ENCODE measurements at regions not wholly inside any gene's neighbourhood (a gene's known extent, or its start where the extent isn't known, plus 50 kb on each side); places are given as distances from the start of the nearest gene placed in this dataset.

DNA sequence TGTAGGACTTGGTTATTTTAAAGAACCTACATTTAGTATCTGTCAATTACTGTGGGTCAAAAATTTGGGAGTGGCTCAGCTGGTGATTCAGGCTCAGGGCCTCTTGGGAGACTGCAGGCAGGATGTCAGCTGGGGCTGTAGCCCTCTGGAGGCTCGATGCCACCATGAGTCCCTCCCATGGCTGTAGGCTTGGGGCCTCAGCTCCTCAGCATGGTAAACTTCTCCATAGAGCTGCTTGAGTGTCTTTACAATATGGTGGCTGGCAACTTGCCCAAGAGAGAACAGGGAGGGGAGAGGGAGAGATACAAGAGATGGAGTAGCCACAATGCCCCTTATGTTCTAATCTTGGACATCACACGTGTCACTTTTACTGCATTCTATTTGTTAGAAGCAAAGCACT is 470.4 kb downstream of the CDH26 start:
- DNase-seq (ENCODE audit: low read depth in 2 of 2): no peak

- no peak for DNase-seq (ENCODE audit: low read depth in 2 of 2)
Observed at GRCh38 chr20:60430516-60431001, 472.3 kb downstream of the CDH26 start.

DNA sequence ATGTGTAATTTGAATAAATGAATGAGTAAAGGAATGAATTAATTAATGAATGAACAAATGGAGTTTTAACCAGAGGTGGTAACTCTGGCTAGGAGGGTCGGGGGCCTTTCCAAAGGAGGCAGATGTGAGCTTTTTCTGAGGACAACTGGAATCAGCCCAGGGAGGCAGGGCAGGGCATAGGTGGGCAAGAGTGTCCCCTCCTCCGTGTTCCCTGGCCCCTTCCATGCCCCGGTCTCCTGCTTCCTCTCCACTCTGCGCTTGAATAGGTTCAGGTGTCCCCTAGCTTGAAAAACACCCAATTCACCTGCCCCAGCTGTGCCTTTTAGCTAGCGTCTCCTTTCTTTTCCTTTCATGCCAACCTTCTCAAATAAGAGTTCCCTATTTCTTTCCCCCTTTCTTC is 473.1 kb downstream of the CDH26 start:
- DNase-seq (ENCODE audit: low read depth in 2 of 2): no peak

DNA sequence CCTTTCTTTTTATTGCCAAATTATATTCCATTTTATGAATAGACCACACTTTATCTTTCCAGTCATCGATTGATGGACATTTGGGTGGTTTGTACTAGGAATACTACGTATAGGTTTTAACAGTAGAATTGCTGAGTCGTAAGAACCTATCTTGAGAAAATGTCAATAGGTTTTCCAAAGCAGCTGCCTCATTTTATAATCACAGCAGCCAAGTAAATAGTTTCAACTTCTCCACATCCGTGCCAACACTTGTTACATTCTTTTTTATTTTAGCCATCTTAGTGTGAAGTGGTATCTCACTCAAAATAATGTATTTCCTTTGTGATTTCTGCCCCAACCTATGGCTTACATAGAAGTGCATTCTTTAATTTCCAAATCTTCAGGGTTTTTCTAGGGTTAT is 479.2 kb downstream of the CDH26 start:
- DNase-seq (ENCODE audit: low read depth in 2 of 2): no peak

GRCh38 chr20:60446267-60447111 is 488.3 kb downstream of the CDH26 start:
- DNase-seq (ENCODE audit: low read depth in 2 of 2): no peak

GRCh38 chr20:60447703-60448102 is 489.5 kb downstream of the CDH26 start:
- DNase-seq (ENCODE audit: low read depth in 2 of 2): no peak

DNA sequence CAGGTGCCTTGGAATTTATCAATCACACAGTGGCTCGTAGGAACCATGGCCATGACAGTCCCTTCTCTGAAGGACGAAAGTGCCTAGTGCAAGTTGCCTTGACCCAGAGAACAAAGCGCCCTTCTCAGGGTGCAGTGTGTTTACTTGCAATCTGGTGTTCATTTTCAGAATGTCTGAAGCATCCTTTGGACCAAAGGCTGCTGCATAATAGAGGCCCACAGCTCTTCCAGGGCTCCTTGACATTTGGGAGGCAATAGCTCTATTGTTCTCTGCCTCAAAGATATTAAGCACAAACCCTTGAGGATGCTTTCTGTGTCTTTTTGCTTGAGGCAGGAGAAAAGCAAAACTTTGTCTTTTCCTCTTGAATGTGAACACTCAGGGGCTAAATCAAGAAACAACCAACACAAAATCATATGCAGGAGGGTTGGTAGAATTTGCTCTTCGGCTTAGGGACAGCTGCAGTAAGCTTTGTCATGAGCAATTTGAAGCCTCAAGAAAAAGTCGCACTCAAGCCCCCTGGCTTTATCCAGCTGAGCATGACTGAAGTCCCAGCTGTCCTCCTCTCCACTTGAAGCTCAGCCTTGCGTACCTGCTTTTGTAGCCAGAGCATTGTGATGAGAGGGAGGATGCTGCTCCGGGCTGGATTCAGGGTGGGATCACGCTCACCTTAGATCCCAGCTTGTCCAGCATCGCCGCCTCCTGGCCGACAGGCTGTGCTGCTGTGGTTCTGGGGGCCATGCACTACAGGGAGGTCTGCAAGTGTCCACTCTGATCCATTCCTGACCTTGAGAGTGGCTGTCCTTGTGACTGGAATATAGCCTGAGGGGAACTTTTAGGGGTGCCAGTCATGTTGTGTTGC is 495.4 kb downstream of the CDH26 start:
- no peak for DNase-seq (ENCODE audit: low read depth in 2 of 2)

GRCh38 chr20:60454491-60454890 is 496.3 kb downstream of the CDH26 start:
- no peak for DNase-seq (ENCODE audit: low read depth in 2 of 2)

GRCh38 chr20:60455272-60455671 is 497.0 kb downstream of the CDH26 start:
- no peak for DNase-seq (ENCODE audit: low read depth in 2 of 2)

DNA sequence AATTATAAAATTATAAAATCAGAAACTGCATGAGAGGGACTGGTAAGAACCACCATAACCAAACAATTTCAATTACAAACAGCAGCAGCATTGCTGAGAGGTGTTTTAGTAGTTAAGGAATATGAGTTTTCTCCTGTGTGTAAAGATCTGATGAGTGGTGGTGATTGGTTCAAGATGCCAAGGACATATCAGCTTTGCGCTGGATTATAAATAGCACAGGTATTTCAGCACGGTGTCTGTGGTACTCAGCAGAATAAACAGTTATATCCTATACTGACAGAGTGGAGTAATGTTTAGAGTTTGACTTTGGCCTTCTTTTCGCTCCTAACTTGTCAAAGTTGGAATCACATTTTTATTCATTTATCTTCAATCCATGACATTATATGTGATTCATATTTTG is 501.0 kb downstream of the CDH26 start:
- DNase-seq (ENCODE audit: low read depth in 2 of 2): no peak

- DNase-seq (ENCODE audit: low read depth in 2 of 2): no peak
Observed at GRCh38 chr20:60461993-60462392, 503.8 kb downstream of the CDH26 start.

DNA sequence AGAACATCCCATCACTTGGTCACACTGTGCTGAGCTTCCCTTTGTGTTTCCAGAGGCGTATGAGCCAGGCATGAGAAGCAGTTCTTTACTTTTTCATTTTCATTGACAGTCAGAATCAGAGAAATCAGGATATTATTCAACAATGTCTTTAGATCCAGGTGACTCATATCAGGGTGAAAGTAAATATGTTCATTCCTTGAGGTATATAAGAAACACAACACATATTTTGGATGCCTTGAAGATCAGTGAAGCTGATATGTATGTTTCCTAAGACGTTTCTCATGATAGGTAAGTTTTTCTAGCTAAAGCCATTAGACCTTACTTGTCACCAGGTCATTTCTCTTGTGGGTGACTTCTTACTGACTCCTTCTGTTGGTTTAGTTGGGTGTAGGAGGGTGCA is 505.6 kb downstream of the CDH26 start:
- no peak for DNase-seq (ENCODE audit: low read depth in 2 of 2)

DNA sequence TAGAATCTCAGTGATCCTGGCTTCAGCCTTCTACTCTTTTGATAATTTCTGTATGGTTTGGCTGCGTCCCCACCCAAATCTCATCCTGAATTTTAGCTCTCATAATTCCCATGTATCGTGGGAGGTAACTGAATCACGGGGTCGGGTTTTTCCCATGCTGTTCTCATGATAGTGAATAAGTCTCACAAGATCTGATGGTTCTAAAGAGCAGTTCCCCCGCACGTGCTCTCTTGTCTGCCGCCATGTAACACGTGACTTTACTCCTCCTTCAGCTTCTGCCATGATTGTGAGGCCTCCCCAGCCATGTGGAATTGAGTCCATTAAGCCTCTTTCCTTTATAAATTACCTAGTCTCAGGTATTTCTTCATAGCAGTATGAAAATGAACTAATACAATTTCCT is 507.2 kb downstream of the CDH26 start:
- no peak for DNase-seq (ENCODE audit: low read depth in 2 of 2)

DNA sequence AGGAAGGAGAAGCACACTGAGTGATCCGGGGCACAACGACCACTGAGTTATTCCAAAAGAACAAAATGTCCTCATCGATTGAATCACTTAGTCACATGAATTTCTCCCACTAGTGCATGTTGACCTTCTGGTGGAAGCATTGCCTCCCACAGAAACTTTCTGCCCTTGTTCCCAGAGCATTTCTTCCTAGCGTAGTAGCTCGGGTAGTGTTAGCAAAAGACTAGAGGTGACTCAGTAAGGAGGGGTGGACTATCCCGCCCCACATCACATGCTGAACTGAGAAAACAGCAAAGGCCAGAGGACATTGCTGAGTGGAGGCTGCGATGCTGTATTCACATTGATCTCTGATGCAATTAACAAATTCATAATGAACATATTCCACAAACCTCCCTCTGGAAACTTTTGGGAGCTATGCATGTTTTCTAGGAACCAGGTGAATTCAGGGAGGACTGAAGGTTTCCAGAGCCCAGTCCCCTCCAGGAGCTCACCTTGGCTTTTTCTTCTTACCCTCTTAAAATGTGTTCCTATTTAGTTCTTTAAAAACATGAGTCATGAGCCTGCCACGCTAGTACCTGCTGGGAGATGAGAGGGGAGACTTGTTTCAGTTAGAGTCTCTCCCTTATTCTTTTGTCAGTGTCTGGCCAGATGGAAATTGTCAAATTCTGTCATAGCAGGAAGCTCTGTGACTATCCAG is 507.9 kb downstream of the CDH26 start:
- no peak for DNase-seq (ENCODE audit: low read depth in 2 of 2)

DNA sequence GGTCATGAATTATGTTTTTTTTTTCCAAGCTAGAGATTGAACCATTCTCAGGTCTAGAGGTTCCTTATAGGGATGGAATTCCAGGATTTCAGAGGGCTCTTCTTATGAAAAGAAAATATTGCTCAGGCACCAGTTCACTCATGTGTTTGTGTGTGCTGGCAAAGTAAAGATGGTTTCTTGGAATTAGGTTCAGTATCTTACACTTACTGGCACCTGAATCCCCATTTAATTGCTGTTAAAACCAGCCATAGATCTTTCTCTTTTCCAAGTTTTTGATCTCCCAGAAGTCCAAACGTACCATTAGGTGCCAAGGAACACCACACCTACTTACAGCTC is 508.4 kb downstream of the CDH26 start:
- no peak for DNase-seq (ENCODE audit: low read depth in 2 of 2)

DNA sequence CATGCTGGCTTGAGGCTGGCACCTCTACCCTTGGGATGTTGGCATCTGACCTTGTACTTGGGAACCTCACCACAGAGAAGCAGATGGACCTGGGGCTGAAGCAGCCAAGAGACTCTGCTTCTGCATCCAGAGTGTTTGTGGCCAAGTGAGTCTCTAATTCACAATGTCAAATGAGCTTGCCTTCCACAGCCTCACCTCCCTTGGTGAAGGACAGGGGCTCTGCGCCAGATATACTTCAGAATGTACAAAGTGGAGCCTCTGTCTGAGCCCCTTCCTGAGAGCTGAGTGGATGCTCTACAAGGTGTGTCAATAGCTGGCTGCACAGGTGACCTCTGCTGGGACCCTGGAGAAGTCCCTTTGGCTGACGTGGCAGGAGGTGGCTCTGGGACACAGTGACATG is 508.9 kb downstream of the CDH26 start:
- DNase-seq (ENCODE audit: low read depth in 2 of 2): no peak

- DNase-seq (ENCODE audit: low read depth in 2 of 2): no peak
Observed at GRCh38 chr20:60467771-60468170, 509.5 kb downstream of the CDH26 start.

DNA sequence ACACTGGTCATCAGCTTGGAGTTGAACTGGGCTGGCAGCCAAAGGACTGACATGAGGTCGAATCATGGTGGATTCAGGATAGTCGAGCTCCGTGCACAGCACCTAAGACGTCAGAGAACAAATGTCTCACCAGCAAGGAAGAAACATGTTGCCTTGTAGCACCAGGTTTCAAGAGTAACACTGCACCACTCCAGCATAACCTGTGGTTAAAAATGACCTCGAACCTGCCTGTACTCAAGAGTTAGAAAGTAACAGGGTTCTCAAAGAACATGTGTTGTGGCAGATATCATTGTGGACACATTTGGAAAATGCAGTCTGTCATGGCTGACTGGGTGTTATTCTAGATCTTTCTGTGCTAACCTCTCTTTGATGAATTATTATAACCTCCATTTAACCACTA is 511.6 kb downstream of the CDH26 start:
- no peak for DNase-seq (ENCODE audit: low read depth in 2 of 2)

DNA sequence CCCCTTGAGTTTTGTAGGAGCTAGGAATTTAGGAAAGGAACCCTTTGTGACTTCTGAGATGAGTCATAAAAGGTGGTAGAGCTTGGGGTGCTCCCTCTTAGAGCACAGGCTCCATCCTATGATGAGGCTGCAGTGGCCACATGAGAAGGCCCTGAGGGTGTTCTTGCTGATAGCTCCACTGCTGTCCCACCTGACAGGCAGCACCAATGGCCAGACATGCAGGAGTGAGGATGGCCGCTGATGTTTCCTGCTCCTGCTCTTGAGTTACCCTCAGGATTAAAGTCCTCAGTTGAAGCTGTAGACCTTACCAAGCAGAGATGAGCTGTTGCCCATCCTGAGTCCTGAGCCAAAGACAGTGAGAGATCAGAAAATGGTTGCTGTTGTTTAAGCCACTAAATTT is 512.1 kb downstream of the CDH26 start:
- DNase-seq (ENCODE audit: low read depth in 2 of 2): no peak

- no peak for DNase-seq (ENCODE audit: low read depth in 2 of 2)
Observed at GRCh38 chr20:60473211-60473610, 515.0 kb downstream of the CDH26 start.

- DNase-seq (ENCODE audit: low read depth in 2 of 2): no peak
Observed at GRCh38 chr20:60474385-60474910, 516.2 kb downstream of the CDH26 start.

GRCh38 chr20:60476045-60476444 is 517.8 kb downstream of the CDH26 start:
- no peak for DNase-seq (ENCODE audit: low read depth in 2 of 2)
